ENCODE measurements at regions not wholly inside any gene's neighbourhood (a gene's known extent, or its start where the extent isn't known, plus 50 kb on each side); places are given as distances from the start of the nearest gene placed in this dataset.
A peak's percentile ranks its signal among the peaks of the same experiment; 100 is the strongest.

DNA sequence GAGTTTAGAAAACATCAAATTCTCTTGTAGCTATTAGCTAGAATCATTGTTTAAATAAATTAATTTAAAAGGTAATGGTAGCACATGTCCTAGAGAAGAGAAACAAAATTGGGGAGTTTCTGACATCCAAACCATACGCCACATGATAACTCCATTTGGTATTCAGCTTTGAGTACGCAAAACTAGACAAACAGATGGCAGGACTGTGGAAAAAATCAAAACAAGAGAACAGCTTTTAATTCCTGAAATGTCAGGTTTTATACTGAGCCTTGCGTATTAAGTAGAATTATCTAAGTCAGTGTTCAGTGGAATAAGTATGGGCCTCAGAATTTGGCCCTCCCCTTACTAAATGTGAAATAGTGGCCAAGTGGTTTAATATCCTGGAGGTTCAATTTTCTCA lies 82.4 kb upstream of the PDE1A start:
- Histone ChIP-seq H3K4me3 (no peak overlapping the region), H3K4me1 (peaks cover 0 to 8% (median 0%) of the 10 kb centered on the region in 12 donors), H3K9me3 (peaks cover 0 to 18% (median 2%) of the 10 kb centered on the region in 12 donors), H3K36me3 (no peaks in the 10 kb centered on the region), H3K27ac (no peak overlapping the region), H3K27me3 (no peaks in the 10 kb centered on the region)
- 94 to 99% (median 98%) methylated on average over 3 of the region's 3 CpGs for WGBS, 4 donors
- TF ChIP-seq POLR2A (IDR thresholded peaks at IDR 0.05): no peak
- TF ChIP-seq, protein P1, sequence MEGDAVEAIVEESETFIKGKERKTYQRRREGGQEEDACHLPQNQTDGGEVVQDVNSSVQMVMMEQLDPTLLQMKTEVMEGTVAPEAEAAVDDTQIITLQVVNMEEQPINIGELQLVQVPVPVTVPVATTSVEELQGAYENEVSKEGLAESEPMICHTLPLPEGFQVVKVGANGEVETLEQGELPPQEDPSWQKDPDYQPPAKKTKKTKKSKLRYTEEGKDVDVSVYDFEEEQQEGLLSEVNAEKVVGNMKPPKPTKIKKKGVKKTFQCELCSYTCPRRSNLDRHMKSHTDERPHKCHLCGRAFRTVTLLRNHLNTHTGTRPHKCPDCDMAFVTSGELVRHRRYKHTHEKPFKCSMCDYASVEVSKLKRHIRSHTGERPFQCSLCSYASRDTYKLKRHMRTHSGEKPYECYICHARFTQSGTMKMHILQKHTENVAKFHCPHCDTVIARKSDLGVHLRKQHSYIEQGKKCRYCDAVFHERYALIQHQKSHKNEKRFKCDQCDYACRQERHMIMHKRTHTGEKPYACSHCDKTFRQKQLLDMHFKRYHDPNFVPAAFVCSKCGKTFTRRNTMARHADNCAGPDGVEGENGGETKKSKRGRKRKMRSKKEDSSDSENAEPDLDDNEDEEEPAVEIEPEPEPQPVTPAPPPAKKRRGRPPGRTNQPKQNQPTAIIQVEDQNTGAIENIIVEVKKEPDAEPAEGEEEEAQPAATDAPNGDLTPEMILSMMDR (IDR thresholded peaks at IDR 0.05): no peak
- ATAC-seq: no peak
- DNase-seq: no peak
- intact Hi-C loops (cut with DNase I): no loop called here

- 84 to 89% (median 87%) methylated on average over 9 of the region's 9 CpGs for whole genome bisulfite sequencing, 4 donors
- no peak for TF ChIP-seq POLR2A (IDR thresholded peaks at IDR 0.05)
- TF ChIP-seq, protein P1 (IDR thresholded peaks at IDR 0.05): no peak
Measured at GRCh38 chr2:182521453-182522404, 94.9 kb upstream of the PDE1A start.

GRCh38 chr2:182522405-182522896 lies 95.6 kb upstream of the PDE1A start:
- 16 to 39% (median 31%) methylated on average over 6 of the region's 6 CpGs for WGBS, 4 donors
- no peak for DNase-seq
- peak in 3 of 4 donors; percentile 42 to 56 (median 52) for ATAC-seq
- intact Hi-C loops (cut with DNase I): no loop called here
- Histone ChIP-seq H3K36me3 (no peaks in the 10 kb centered on the region), H3K27me3 (no peaks in the 10 kb centered on the region), H3K4me1 (peaks cover 0 to 11% (median 0%) of the 10 kb centered on the region in 12 donors), H3K9me3 (no peaks in the 10 kb centered on the region), H3K27ac (no peak overlapping the region), H3K4me3 (peak overlapping the region in 9 of 12 donors; percentile 7 to 46 (median 31))
- TF ChIP-seq, protein P1 (IDR thresholded peaks at IDR 0.05): no peak
- TF ChIP-seq POLR2A (IDR thresholded peaks at IDR 0.05): no peak

More at GRCh38 chr2:182521453-182522404, 94.9 kb upstream of the PDE1A start:
- H3K36me3 ChIP-seq: no peaks in the 10 kb centered on the region
- no peaks in the 10 kb centered on the region for H3K27me3 ChIP-seq
- ATAC-seq: no peak
- no peak overlapping the region for H3K27ac ChIP-seq
- intact Hi-C loops (cut with DNase I): no loop called here
- no peaks in the 10 kb centered on the region for H3K9me3 ChIP-seq
- H3K4me3 ChIP-seq: no peak overlapping the region
- H3K4me1 ChIP-seq: peaks cover 0 to 11% (median 0%) of the 10 kb centered on the region in 12 donors
- DNase-seq: no peak

- 45 to 56% (median 55%) methylated on average over 4 of the region's 4 CpGs for WGBS, 4 donors
- ATAC-seq: peak in 3 of 4 donors; percentile 20 to 82 (median 74)
Measured at GRCh38 chr2:182522972-182523473, 96.2 kb upstream of the PDE1A start.

More at GRCh38 chr2:182522972-182523473, 96.2 kb upstream of the PDE1A start:
- Histone ChIP-seq H3K4me3 (peak overlapping the region in 9 of 12 donors; percentile 7 to 46 (median 31)), H3K36me3 (no peaks in the 10 kb centered on the region), H3K9me3 (no peaks in the 10 kb centered on the region), H3K27ac (no peak overlapping the region), H3K4me1 (peaks cover 0 to 11% (median 0%) of the 10 kb centered on the region in 12 donors), H3K27me3 (no peaks in the 10 kb centered on the region)
- TF ChIP-seq, protein P1 (IDR thresholded peaks at IDR 0.05): no peak
- no peak for TF ChIP-seq POLR2A (IDR thresholded peaks at IDR 0.05)
- intact Hi-C loops (cut with DNase I): no loop called here
- no peak for DNase-seq
